Sigmoid colon (tissue), 6 donors: ENCODE measurements at regions not wholly inside any gene's neighbourhood (a gene's known extent, or its start where the extent isn't known, plus 50 kb on each side); places are given as distances from the start of the nearest gene placed in this dataset.
"Not testable (repeated sequence)": the region's sequence is repeated elsewhere in the genome, so short reads cannot be mapped to it uniquely, and the experiment has no call there.

Experiments used
- DNase-seq: peaks from one replicate; pipeline ENCODE4 v3.0.0-alpha.2; 2019
- H3K27ac ChIP-seq, 4 donors: fragments of 200-600 bp; sonication (generic); one replicate each; pipeline ENCODE4 v1.5.1; 2016 to 2019; ENCODE audit warnings: mild to moderate bottlenecking in 1 of 4
- H3K27me3 ChIP-seq, 3 donors: fragments of 200-600 bp; sonication (generic); one replicate each; pipeline ENCODE4 v1.5.1; 2019; ENCODE audit warnings: mild to moderate bottlenecking in 1 of 3
- H3K36me3 ChIP-seq, 4 donors: fragments of 200-600 bp; sonication (generic); one replicate each; pipeline ENCODE4 v1.5.1; 2016 to 2019
- H3K4me1 ChIP-seq, 4 donors: fragments of 200-600 bp; sonication (generic); one replicate each; pipeline ENCODE4 v1.5.1; 2017 to 2019
- H3K4me3 ChIP-seq, 4 donors: fragments of 200-600 bp; sonication (generic); one replicate each; pipeline ENCODE4 v1.5.1; 2017 to 2019; ENCODE audit warnings: mild to moderate bottlenecking in 2 of 4, moderate library complexity in 1 of 4
- H3K9me3 ChIP-seq, 4 donors: fragments of 200-600 bp in 3 of 4; sonication (generic) in 3 of 4; one replicate each; pipeline versions ENCODE4 v1.5.1 to v1.6.1; 2013 to 2019
- EP300 ChIP-seq, 4 donors: sonication (generic); formaldehyde crosslinking; IDR thresholded peaks; one replicate each; pipeline ENCODE4 v1.6.1; 2017; ENCODE audit warnings: antibody characterized with exemption in 4 of 4
- POLR2A ChIP-seq, 2 donors: fragments of 450-650 bp; IDR thresholded peaks; one replicate each; pipeline ENCODE4 v1.6.1; 2016; ENCODE audit warnings: antibody characterized with exemption in 2 of 2, mild to moderate bottlenecking in 2 of 2, moderate library complexity in 2 of 2
- POLR2AphosphoS5 ChIP-seq, 4 donors: sonication (generic); formaldehyde crosslinking; IDR thresholded peaks; one replicate each; pipeline ENCODE4 v1.6.1; 2017; ENCODE audit warnings: antibody characterized with exemption in 4 of 4
- WGBS, 2 donors: extraction: QIAGEN DNeasy Blood & Tissue Kit; methylation state at CpG; one replicate each; pipeline ENCODE4 v1.1.7; 2013; 5-methylcytosine and 5-hydroxymethylcytosine counted together
- intact Hi-C: fragments of 100-400 bp; cut with DNase I; formaldehyde crosslinking; loops from one replicate; pipeline ENCODE4 v1.15.1; 2023
- TF ChIP-seq, protein P1 (sequence below), 4 experiments: fragments of 450-650 bp in 3 of 4; fragments of 200-600 bp in 1 of 4; IDR thresholded peaks; one replicate each; pipeline ENCODE4 v1.5.1; 2016 to 2019; ENCODE audit warnings: antibody characterized with exemption in 4 of 4, mild to moderate bottlenecking in 3 of 4, moderate library complexity in 2 of 4
- donor health status: healthy with polysubstance abuse.
- donor health status: healthy.

DNA sequence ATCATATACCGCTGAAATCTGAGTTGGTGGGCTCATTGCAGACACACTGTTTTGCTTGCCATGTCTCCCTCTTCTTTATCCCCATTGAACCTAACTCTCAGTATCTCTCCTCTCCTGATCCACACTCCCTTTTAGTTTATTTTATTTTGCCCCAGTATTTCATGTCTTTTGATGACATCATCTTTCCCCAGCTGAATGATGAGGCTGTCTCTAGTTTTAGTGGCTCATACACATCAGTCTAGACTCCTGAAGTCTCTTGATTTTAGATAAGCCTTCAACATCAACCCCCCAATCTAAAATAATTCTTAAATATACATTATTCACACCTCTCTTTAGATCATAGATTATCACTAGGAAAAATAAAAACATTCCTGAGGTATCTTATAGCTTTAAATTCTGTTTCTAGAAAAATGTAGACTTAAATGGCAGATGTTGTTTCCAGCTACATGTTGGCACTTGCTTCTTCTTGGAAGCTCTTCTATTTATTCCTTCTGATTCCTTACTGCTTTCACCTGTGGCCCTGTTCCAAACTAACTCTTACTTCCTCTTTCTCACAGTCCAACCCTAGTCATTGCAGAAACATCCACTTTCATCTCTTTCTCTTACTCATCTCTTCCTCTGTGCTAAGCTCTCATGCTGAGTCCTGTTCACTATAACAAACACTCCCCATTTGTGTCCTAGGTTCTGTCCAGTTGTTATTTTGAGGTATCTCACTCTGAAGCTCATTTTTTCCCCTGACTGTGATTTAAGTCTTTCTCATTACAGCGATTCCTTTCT lies 191.9 kb upstream of the SLC35B3 start:
- no peak overlapping the region for H3K4me3 ChIP-seq
- no peaks in the 10 kb centered on the region for H3K9me3 ChIP-seq
- DNase-seq: no peak
- TF ChIP-seq POLR2A (IDR thresholded peaks at IDR 0.05) (no peak), EP300 (IDR thresholded peaks at IDR 0.05) (no peak)
- TF ChIP-seq, protein P1, sequence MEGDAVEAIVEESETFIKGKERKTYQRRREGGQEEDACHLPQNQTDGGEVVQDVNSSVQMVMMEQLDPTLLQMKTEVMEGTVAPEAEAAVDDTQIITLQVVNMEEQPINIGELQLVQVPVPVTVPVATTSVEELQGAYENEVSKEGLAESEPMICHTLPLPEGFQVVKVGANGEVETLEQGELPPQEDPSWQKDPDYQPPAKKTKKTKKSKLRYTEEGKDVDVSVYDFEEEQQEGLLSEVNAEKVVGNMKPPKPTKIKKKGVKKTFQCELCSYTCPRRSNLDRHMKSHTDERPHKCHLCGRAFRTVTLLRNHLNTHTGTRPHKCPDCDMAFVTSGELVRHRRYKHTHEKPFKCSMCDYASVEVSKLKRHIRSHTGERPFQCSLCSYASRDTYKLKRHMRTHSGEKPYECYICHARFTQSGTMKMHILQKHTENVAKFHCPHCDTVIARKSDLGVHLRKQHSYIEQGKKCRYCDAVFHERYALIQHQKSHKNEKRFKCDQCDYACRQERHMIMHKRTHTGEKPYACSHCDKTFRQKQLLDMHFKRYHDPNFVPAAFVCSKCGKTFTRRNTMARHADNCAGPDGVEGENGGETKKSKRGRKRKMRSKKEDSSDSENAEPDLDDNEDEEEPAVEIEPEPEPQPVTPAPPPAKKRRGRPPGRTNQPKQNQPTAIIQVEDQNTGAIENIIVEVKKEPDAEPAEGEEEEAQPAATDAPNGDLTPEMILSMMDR (IDR thresholded peaks at IDR 0.05): no peak
- no peak overlapping the region for H3K27ac ChIP-seq
- peaks cover 0 to 9% (median 0%) of the 10 kb centered on the region in 4 donors for H3K4me1 ChIP-seq
- no peaks in the 10 kb centered on the region for H3K27me3 ChIP-seq
- 84 to 86% methylated on average over 2 of the region's 2 CpGs for WGBS, 2 donors
- intact Hi-C loops: no loop called here
- H3K36me3 ChIP-seq: no peaks in the 10 kb centered on the region

DNA sequence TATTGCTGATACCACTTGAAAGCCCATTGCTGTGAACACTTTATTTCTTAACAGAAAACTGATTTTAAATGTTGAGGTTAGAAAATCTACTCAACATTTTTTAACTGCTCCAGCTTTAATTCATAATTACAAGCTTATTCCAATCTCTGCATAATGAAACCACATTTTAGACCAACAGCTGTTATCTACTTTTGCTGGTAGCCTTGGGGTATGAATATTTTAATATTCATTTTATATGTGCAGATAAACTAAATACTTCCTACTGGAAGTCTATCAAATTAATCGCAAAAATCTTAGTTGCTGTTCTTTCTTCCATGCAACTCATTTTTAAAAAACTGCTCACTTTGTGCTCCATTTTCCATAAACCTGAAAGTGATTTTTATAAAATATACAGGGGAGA lies 189.3 kb upstream of the SLC35B3 start:
- TF ChIP-seq POLR2A (IDR thresholded peaks at IDR 0.05): no peak
- TF ChIP-seq POLR2AphosphoS5 (IDR thresholded peaks at IDR 0.05): no peak
- TF ChIP-seq EP300 (IDR thresholded peaks at IDR 0.05): no peak
- TF ChIP-seq, protein P1 (IDR thresholded peaks at IDR 0.05): no peak
- intact Hi-C loops: no loop called here
- DNase-seq: no peak
- H3K4me3 ChIP-seq: no peak overlapping the region
- 96% methylated on average over 1 of the region's 1 CpG for WGBS, 2 donors
- peaks cover 0 to 9% (median 0%) of the 10 kb centered on the region in 4 donors for H3K4me1 ChIP-seq
- no peaks in the 10 kb centered on the region for H3K27me3 ChIP-seq
- no peaks in the 10 kb centered on the region for H3K36me3 ChIP-seq
- H3K9me3 ChIP-seq: no peaks in the 10 kb centered on the region
- no peak overlapping the region for H3K27ac ChIP-seq

DNA sequence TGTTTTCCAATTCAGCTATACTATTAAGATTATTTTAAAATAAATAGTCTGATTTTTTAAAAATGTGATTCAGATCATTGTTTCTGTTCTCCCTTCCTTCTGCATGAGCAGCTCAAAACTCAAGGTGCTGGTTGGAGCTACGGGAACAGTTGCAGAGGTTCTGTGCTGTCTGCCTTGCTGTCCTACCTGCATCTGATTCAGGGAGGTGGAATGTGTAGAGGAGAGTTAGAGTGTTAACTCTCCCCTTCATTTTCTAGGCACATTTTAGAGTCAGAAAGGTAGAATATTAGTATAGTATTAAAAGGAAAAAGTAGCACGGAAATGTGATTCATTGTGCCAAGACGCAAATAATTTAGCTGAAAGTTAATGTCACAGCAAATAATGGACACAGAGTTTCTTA lies 188.1 kb upstream of the SLC35B3 start:
- Histone ChIP-seq H3K4me1 (peaks cover 0 to 9% (median 0%) of the 10 kb centered on the region in 4 donors), H3K9me3 (no peaks in the 10 kb centered on the region), H3K4me3 (no peak overlapping the region), H3K36me3 (no peaks in the 10 kb centered on the region), H3K27me3 (no peaks in the 10 kb centered on the region), H3K27ac (no peak overlapping the region)
- no peak for DNase-seq
- 83 to 92% methylated on average over 3 of the region's 3 CpGs for WGBS, 2 donors
- no peak for TF ChIP-seq EP300 (IDR thresholded peaks at IDR 0.05)
- TF ChIP-seq POLR2AphosphoS5 (IDR thresholded peaks at IDR 0.05): no peak
- no peak for TF ChIP-seq POLR2A (IDR thresholded peaks at IDR 0.05)
- TF ChIP-seq, protein P1 (IDR thresholded peaks at IDR 0.05): no peak
- intact Hi-C loops: no loop called here

DNA sequence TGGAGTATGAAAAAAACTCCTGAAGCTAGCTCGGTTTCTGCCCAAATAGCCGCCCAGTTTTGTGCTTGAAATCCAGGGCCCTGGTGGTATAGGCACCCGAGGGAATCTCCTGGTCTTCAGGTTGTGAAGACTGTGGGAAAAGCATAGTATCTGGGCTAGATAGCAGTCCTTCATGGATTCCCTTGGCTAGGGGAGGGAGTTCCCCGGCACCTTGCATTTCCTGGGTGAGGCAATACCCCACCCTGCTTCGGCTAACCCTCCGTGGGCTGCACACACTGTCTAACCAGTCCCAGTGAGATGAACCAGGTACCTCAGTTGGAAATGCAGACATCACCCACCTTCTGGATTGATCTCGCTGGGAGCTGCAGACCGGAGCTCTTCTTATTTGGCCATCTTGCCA lies 184.5 kb upstream of the SLC35B3 start:
- no peak for DNase-seq

DNA sequence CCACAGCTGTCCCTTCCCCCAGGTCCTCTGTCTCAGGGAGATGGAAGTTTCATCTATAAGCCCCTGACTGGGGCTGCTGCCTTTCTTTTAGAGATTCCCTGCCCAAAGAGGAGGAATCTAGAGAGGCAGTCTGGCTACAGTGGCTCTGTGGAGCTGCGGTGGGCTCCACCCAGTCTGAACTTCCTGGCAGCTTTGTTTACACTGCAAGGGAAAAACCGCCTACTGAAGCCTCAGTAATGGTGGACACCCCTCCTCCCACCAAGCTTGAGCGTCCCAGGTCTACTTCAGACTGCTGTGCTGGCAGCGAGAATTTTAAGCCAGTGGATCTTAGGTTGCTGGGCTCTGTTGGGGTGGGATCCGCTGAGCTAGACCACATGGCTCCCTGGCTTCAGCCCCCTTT lies 184.1 kb upstream of the SLC35B3 start:
- intact Hi-C loops: not testable (repeated sequence)
- 69 to 74% methylated on average over 5 of the region's 5 CpGs for WGBS, 2 donors

More for the DNA sequence above, 184.5 kb upstream of the SLC35B3 start:
- Histone ChIP-seq H3K4me1 (no peaks in the 10 kb centered on the region), H3K27me3 (no peaks in the 10 kb centered on the region), H3K4me3 (no peak overlapping the region), H3K27ac (no peak overlapping the region), H3K36me3 (no peaks in the 10 kb centered on the region), H3K9me3 (no peaks in the 10 kb centered on the region)
- 94 to 95% methylated on average over 8 of the region's 8 CpGs for WGBS, 2 donors
- intact Hi-C loops: no loop called here
- TF ChIP-seq, protein P1 (IDR thresholded peaks at IDR 0.05): no peak
- no peak for TF ChIP-seq EP300 (IDR thresholded peaks at IDR 0.05)
- TF ChIP-seq POLR2A (IDR thresholded peaks at IDR 0.05): no peak
- no peak for TF ChIP-seq POLR2AphosphoS5 (IDR thresholded peaks at IDR 0.05)

More for the DNA sequence above, 184.1 kb upstream of the SLC35B3 start:
- H3K36me3 ChIP-seq, H3K9me3 ChIP-seq, H3K27ac ChIP-seq, H3K4me1 ChIP-seq, H3K27me3 ChIP-seq, DNase-seq, H3K4me3 ChIP-seq: not testable (repeated sequence)
